GM21825 (cell line): ENCODE measurements at regions not wholly inside any gene's neighbourhood (a gene's known extent, or its start where the extent isn't known, plus 50 kb on each side); places are given as distances from the start of the nearest gene placed in this dataset.

Source experiments
- ATAC-seq: cut with Tn5 transposase; IDR thresholded peaks from one replicate; pipeline ENCODE4 v1.9.1; 2021; ENCODE audit warnings: mild to moderate bottlenecking, moderate library complexity; ENCODE audit not compliant: unreplicated experiment

DNA sequence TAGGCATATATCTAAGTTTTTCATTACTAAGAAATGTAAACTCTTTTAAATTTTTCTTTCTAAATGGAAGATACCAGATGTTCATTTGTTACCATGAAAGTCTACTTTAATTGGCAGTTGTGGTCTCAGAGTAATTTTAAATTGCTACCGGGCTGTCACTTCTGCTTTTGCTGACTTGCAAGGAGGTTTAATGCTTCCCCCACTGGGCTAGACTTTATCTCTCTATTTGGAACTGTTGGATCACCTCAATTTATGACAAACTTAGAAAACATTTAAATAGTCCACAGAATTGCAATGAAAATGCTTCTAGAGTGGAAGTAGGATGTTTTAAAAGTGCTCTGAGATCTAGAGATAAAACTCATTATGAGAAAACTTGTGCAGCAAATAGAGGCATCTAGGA, 479.8 kb upstream of the GOT2 start:
- no peak for ATAC-seq

DNA sequence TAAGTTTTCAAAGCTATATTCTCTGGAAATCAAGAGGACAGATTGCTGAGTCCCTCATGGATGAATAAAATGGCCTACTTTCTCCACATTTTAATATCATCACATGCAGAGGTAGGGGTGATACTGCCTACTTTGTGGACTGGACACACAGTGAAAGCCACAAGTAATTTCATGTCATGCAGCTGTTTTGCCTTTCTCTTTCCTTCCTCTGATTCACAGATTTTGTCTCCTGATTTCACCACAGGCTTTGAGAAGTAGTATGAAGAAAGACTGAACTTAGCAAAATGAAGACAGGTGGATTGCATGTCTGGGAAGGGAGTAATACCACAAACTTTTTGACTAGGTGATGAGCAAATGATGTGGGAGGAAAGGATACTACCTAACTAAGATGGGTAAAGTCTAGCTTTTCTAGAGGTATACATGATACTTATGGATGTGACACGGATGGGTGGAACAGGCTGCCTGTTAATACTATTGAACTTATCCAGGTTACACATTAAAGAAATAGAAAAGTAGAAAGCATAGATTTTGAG, 478.4 kb upstream of the GOT2 start:
- no peak for ATAC-seq

DNA sequence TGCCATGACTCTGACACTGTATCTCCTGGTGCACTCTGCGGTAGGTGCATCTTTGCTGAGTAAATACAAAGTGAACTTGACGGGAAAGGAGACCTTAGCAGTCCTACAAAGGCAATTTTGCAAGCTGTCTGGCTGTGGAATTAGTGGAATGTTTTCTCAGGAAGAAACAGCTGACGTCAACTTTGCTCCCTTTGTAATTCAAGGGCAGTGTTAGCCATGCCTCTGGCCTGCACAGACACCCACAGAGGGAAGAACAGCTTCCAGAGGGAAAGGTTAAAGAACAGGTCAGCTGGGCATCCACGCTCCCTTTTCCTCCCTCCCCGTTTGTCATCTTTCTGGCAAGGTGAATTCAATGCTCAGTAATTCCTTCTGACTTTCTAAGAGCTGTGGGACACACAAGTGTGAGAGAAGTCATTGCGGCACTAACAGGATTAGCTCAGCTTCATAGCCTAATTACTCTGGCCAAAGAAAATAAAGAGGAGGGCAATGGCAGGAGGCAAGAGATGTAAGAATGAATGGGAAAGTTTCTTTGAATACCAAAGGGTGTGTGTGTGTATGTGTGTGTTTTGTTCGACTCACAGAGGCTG, 476.9 kb upstream of the GOT2 start:
- no peak for ATAC-seq

GRCh38 chr16:59205403-59205802, 471.3 kb upstream of the GOT2 start:
- no peak for ATAC-seq

GRCh38 chr16:59204589-59204988, 470.5 kb upstream of the GOT2 start:
- ATAC-seq: no peak

DNA sequence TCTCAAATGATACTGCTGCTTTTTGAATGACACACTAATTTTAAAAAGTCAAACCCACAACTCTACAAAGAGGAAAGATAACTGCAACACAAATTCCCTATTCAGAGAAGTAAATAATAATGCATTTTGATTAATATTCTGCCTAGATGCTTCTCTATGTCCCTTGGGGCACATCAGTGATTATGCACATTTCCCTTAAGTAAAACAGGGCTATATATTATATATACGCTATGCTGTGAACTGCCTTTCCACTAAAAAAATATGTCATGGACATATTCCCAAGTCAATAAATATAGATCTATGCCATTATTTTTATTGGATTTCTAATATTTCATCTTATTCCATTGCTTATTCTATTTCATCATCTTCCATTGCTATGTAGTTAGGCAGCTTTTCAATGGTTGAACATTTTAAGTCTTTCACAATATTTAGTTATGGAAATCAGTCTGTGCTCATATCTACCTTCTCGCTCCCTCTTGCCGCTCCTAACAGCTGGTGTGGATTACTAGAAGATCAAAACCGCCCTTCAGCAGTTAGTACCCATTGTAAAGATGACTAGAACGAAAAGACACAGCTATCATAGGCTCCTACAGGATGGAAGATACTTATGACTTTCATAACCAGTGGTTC, 468.2 kb upstream of the GOT2 start:
- no peak for ATAC-seq

DNA sequence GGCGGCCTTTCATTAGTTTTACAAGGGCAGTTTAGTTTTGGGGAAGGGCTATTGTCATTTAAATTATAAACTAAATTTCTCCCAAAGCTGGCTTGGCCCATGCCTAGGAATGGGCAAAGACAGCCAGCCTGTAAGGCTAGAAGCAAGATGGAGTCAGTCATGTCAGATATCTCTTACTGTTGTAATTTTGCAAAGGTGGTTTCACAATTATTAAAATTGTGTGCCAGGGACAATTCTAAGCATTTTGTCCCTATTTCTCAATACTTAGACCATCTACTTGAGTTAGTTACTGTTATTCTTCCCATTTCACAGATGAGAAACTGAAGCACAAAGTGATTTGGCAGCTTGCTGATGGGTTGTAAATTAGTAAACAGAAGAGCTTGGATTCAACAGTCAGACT, 467.7 kb upstream of the GOT2 start:
- no peak for ATAC-seq

- no peak for ATAC-seq
Measured at GRCh38 chr16:59201160-59201559, 467.0 kb upstream of the GOT2 start.

GRCh38 chr16:59198487-59198886, 464.4 kb upstream of the GOT2 start:
- ATAC-seq: no peak

- no peak for ATAC-seq
Measured at GRCh38 chr16:59195242-59195641, 461.1 kb upstream of the GOT2 start.

DNA sequence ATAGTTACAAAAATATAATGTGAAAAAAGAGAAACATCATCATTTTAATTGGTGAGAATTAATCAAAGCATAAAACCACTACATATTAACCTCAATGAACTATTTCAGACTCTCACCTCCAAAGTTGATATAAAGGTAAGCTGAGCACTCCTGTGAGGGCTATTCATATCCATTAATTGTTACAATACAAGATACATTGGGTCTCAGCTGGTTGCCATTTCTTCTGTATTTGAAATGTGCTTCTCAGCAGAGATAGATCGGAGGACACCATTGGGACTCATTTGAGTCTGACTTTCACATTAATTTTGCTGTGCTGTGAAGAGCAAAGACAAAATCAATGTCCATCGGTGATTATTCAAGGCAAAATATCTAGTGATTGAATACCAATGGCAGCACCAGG, 459.5 kb upstream of the GOT2 start:
- no peak for ATAC-seq

GRCh38 chr16:59192551-59193199, 458.6 kb upstream of the GOT2 start:
- no peak for ATAC-seq

DNA sequence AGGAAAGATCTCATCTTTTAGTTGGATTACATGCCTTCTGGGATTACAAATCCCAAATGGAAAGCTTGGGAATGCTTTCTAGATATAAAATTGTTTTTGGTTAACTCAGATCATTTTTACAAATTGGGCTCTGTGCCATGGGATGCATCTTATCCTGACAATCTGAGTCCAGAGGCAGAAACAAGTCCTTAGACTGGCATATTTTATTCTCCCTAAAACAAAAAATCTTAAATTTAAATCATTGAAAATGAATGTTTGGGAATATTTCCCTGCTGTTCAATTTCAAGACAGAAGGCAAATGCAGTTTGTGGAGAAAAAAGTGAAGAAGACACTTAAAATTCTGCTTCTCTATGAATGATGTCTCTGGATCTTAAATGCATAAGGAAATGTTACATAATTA, 456.6 kb upstream of the GOT2 start:
- no peak for ATAC-seq

DNA sequence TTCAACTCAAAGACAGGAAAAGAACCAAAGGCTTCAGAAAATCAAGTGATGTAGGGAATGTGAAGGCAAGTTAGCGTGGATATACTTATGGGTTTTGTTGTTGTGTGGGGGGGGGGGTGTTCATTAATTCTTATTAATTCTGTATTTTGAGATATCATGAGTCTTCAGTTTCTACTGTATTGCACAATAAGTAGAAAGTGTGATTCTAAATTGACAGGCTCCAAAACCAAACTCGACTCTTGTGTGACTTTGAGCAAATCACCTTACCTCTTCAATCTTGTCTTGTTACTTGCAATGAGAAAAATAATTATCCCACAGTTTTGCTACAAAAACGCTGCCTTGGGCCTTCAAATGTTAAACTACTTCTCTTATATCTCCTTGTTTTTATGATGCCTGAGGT, 453.9 kb upstream of the GOT2 start:
- no peak for ATAC-seq

- ATAC-seq: no peak
Measured at GRCh38 chr16:59181821-59182420, 447.8 kb upstream of the GOT2 start.

DNA sequence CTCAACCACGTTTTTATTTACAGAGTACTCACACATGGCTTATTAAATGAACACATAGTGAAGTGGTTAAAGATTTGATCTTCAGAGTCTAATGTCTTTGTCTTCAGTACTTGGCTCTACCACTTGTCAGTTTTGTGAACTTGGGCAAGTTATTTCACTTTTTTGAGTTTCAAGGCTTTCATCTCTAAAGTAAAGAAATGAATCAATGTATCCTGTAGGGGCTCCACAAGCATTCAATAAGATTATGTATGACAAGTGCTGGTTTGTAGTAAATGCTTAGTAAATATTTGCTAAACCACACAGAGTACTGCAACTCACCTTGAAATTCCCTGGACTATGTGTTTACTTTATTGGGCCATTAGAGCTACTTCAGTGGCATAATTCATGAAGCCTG, 446.0 kb upstream of the GOT2 start:
- no peak for ATAC-seq

DNA sequence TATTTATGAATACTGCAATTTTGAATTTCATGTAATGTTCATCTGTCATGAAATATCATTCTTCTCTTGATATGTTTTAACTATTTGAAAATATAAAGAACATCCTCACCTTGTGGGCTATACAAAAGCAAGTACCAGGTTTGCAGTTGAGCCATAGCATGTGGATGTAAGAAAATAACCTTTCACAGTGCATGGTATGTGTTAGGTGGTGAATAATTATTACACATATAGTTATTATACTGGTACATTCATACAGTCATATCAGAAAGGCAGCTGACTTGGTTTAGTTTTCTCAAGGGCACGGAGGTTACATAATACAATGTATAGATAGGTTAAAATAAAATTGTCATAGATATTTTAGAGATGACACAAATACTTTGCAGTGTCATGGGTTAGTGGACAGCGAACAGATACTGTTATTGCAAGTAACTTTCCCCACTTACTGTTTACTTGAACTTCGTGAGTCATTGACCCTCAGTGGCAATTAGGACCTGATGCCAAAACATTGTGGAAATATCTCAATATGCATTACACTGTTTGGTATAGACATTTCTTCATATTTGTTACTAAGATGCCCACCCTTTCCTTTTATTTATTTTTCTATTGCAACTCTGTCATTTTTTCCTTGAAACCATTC, 445.4 kb upstream of the GOT2 start:
- ATAC-seq: no peak

GRCh38 chr16:59173408-59173831, 439.3 kb upstream of the GOT2 start:
- ATAC-seq: no peak

- no peak for ATAC-seq
Measured at GRCh38 chr16:59170099-59170712, 436.1 kb upstream of the GOT2 start.

- ATAC-seq: no peak
Measured at GRCh38 chr16:59169168-59169567, 435.1 kb upstream of the GOT2 start.
